IPS DF 6.9 (cell line): ENCODE measurements at regions not wholly inside any gene's neighbourhood (a gene's known extent, or its start where the extent isn't known, plus 50 kb on each side); places are given as distances from the start of the nearest gene placed in this dataset.
"Not testable (repeated sequence)": the region's sequence is repeated elsewhere in the genome, so short reads cannot be mapped to it uniquely, and the experiment has no call there.

Source experiments
- DNase-seq: peaks from one replicate; pipeline ENCODE4 v3.0.0-alpha.2; 2013; ENCODE audit warnings: low read depth, low spot score
- H3K27ac ChIP-seq: one replicate; pipeline ENCODE4 v1.5.1; 2013; ENCODE audit warnings: low read length, control low read depth
- H3K27me3 ChIP-seq: 2 replicates; pipeline ENCODE4 v1.6.1; 2013; ENCODE audit warnings: mild to moderate bottlenecking, low read length; ENCODE audit not compliant: control insufficient read depth, insufficient read depth
- H3K36me3 ChIP-seq: 2 replicates; pipeline ENCODE4 v1.6.1; 2013; ENCODE audit warnings: low read length; ENCODE audit not compliant: control insufficient read depth, insufficient read depth
- H3K4me1 ChIP-seq: 2 replicates; pipeline ENCODE4 v1.6.1; 2013; ENCODE audit warnings: low read length; ENCODE audit not compliant: control insufficient read depth, insufficient read depth
- H3K4me3 ChIP-seq: 2 replicates; pipeline ENCODE4 v1.5.1; 2013; ENCODE audit warnings: mild to moderate bottlenecking, low read length
- H3K9me3 ChIP-seq: 2 replicates; pipeline ENCODE4 v1.6.1; 2013; ENCODE audit warnings: low read length, inconsistent platforms; ENCODE audit not compliant: control insufficient read depth, insufficient read depth
- WGBS: extraction: QIAGEN DNeasy Blood & Tissue Kit; methylation state at CpG from one replicate; pipeline ENCODE4 v1.1.7; 2013; ENCODE audit warnings: mixed read lengths, missing lambda C conversion rate; ENCODE audit not compliant: insufficient read length, insufficient coverage; 5-methylcytosine and 5-hydroxymethylcytosine counted together

DNA sequence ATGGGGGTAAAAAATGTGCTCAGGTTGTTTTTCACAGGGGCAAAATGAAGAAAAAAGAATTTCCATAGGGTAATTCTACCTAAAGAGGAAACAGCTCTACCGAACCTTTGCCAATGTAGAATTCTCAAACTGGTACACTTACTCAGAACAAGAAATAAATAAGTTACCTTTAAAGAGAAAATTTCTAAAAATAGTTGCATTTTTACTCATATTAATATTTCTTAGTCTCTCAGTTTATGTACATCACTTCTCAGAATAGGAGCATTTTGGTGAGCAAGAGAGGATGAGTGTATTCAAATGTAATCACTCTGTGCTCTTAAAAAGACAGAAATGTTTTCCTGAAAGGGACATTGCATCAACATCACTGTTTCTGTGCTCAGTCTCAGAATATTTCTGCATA is 574.7 kb upstream of the SLC8A1 start:
- Histone ChIP-seq H3K27me3 (no peaks in the 10 kb centered on the region), H3K9me3 (no peaks in the 10 kb centered on the region), H3K36me3 (no peaks in the 10 kb centered on the region), H3K4me3 (no peak overlapping the region), H3K4me1 (no peaks in the 10 kb centered on the region), H3K27ac (no peak overlapping the region)
- WGBS: no CpG with 5 or more reads among the region's 1 CpG
- no peak for DNase-seq

DNA sequence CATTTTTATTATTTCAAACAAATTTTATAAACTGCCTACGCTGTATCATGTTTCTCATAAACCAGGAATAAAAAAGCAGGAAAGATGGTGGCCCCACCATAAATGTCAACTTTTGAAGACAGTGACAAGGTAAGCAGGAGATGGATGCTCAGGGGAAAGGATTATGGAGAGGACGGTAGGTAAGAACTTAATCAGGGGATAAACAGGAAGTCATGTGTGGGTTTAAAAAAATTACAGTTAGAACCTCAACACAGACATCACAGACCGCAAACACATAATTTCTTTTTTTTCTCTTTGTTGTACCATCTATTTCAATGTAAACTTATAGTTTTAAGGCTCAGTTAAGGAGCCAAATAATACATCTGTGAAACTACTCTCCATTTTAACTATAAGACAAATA is 575.2 kb upstream of the SLC8A1 start:
- Histone ChIP-seq H3K4me1 (no peaks in the 10 kb centered on the region), H3K4me3 (no peak overlapping the region), H3K27ac (no peak overlapping the region), H3K36me3 (no peaks in the 10 kb centered on the region), H3K9me3 (no peaks in the 10 kb centered on the region), H3K27me3 (no peaks in the 10 kb centered on the region)
- DNase-seq: no peak
- no CpG with 5 or more reads among the region's 3 CpGs for WGBS

DNA sequence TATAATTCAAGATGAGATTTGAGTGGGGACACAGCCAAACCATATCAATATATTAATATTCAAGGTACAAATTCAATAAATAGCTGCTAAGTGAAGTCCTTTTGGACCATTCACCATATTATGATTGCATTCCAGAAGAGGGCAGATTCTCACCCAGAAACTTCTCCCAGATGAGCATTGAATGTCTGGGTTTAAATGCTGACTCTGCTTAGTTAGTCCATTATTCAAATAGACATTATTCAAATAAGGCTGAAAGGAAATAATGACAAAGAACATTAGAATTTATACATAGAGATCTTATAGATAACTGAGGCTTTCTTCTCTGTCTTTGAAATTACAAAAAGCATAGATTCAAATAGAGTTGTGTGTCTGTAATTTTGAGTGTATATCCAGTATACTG is 579.4 kb upstream of the SLC8A1 start:
- Histone ChIP-seq H3K27me3 (no peaks in the 10 kb centered on the region), H3K9me3 (no peaks in the 10 kb centered on the region), H3K36me3 (no peaks in the 10 kb centered on the region), H3K4me1 (no peaks in the 10 kb centered on the region; the same call in 1 of the 2 replicates), H3K27ac (no peak overlapping the region), H3K4me3 (no peak overlapping the region)
- DNase-seq: no peak

DNA sequence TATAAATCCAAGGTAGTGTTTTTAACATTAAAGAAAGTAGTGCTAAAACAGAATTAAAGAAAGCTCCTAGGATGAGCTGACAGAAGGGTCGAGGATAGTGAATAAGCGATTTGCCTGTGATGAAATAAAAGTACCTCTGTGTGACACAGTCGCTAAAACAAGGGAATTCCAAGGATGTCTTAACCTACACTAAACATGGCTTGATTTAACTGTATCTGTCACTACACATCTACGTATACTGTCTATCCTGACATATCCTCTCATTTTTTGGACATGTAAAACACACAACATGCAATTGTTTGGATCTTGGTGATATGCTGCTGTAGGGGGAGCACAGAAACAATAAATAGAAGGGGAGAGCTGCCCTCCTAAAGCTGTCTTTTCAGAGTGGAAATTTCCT is 580.8 kb upstream of the SLC8A1 start:
- no peak overlapping the region for H3K27ac ChIP-seq
- H3K36me3 ChIP-seq: no peaks in the 10 kb centered on the region
- DNase-seq: no peak
- no CpG with 5 or more reads among the region's 4 CpGs for WGBS
- no peaks in the 10 kb centered on the region for H3K27me3 ChIP-seq
- no peaks in the 10 kb centered on the region for H3K9me3 ChIP-seq
- H3K4me1 ChIP-seq: no peaks in the 10 kb centered on the region; the same call in 1 of the 2 replicates
- H3K4me3 ChIP-seq: no peak overlapping the region

DNA sequence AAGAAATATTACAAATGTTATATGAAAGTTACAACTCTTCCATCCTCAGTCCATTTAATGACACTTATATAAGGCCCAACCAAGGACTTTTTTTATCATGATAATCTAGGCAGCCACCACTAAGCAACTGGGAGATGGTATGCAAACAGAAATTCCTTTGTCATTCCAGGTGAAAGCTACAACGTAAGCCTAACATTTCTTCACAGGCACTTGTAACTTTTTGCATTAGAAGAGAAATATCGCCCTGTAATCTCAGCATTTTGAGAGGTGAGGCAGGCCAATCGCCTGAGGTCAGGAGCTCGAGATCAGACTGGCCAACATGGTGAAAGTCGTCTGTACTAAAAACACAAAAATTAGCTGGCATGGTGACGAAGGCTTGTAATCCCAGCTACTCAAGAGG is 581.2 kb upstream of the SLC8A1 start:
- no CpG with 5 or more reads among the region's 6 CpGs for WGBS
- H3K36me3 ChIP-seq: no peaks in the 10 kb centered on the region
- no peaks in the 10 kb centered on the region; the same call in 1 of the 2 replicates for H3K4me1 ChIP-seq
- no peak overlapping the region for H3K27ac ChIP-seq
- DNase-seq: peak; percentile 11
- H3K9me3 ChIP-seq: no peaks in the 10 kb centered on the region
- no peaks in the 10 kb centered on the region for H3K27me3 ChIP-seq
- H3K4me3 ChIP-seq: no peak overlapping the region

DNA sequence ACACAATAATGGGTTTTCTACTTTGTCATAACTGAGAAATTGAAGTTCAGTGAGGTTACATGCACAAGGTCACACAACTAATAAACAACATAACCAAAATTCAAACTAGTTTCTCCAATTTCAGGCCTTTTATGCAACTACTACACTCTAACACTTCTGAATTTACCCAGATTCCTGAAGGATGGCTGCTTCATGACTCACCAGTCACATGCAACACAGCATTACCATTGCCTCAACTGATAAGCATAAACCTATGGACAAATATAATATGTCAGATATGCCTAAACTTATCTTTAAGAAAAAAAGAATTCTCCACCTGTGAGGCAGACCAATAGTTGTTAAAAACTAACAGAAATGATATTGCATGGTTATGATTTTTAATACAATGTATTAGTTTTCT is 586.5 kb upstream of the SLC8A1 start:
- no peaks in the 10 kb centered on the region for H3K27me3 ChIP-seq
- H3K27ac ChIP-seq: no peak overlapping the region
- H3K4me1 ChIP-seq: no peaks in the 10 kb centered on the region
- no peak for DNase-seq
- no peaks in the 10 kb centered on the region for H3K9me3 ChIP-seq
- no peak overlapping the region for H3K4me3 ChIP-seq
- no peaks in the 10 kb centered on the region for H3K36me3 ChIP-seq

DNA sequence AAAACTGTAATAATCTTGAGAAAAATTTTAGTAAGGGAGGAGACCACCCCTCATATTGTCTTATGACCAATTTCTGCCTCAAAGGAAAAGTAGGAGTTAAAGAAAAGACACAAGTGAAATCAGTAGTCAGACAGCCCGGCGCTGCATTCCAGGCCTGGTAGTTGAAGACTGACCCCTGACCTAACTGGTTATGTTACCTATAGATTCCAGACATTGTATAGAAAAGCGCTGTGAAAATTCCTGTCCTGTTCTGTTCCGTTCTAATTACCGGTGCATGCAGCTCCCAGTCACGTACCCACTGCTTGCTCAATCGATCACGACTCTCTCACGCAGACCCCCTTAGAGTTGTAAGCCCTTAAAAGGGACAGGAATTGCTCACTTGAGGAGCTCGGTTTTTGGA is 587.9 kb upstream of the SLC8A1 start:
- not testable (repeated sequence) for H3K9me3 ChIP-seq, DNase-seq, H3K27me3 ChIP-seq, H3K4me3 ChIP-seq, H3K4me1 ChIP-seq, H3K36me3 ChIP-seq, H3K27ac ChIP-seq
- no CpG with 5 or more reads among the region's 10 CpGs for WGBS

DNA sequence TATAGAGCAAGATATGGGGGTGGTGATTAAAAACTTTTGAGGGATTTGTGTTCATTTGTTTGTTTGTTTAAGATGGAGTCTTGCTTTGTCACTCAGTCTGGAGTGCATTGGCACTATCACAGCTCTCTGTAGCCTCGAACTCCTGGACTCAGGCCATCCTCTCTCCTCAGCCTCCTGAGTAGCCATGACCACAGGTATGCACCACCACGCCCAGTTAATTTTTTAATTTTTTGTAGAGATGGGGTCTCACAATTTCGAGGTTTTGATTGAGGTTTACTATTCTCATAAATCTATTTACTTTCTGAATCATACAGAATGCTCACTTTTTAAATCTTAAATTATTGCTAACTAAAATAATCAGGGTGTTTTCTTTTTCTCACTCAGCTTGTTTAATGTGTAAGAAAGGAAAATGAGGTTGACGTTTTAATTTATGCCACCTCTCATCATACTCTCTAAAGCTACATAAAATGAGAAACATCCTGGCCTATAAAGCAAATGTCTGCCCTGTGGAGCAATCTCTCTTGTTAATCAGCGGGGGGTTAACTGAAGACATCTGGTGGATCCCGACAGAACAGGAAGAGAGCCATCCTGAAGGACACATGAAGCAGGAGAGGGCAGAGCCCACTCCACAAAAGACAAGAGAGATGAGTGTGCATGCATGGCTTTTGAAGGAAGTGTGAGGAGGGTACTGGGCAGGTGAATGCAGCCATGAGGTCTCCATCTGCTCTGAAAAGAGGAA is 589.1 kb upstream of the SLC8A1 start:
- H3K27ac ChIP-seq: no peak overlapping the region
- H3K4me3 ChIP-seq: no peak overlapping the region
- H3K4me1 ChIP-seq: no peaks in the 10 kb centered on the region
- H3K36me3 ChIP-seq: no peaks in the 10 kb centered on the region
- H3K9me3 ChIP-seq: no peaks in the 10 kb centered on the region
- no peak for DNase-seq
- no CpG with 5 or more reads among the region's 6 CpGs for whole genome bisulfite sequencing
- no peaks in the 10 kb centered on the region for H3K27me3 ChIP-seq

DNA sequence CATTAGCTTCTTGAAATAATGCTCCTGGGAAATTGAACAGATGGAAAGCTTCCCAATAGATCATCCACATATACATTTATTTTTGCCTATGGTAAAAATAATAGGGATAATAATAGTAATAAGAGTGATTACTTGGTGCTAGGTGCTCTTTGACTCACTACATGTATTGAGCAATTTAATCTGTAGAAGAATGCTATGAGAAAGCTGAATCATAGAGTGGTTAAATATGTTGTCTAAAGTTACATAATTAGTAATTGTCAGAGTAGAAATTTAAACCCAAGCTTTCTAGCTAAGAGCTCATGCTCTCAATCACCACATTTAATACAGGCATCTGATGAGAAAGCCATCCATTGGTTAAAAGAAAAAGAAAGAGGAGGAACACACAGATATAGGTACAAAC is 590.5 kb upstream of the SLC8A1 start:
- no peak for DNase-seq
- no peak overlapping the region for H3K4me3 ChIP-seq

DNA sequence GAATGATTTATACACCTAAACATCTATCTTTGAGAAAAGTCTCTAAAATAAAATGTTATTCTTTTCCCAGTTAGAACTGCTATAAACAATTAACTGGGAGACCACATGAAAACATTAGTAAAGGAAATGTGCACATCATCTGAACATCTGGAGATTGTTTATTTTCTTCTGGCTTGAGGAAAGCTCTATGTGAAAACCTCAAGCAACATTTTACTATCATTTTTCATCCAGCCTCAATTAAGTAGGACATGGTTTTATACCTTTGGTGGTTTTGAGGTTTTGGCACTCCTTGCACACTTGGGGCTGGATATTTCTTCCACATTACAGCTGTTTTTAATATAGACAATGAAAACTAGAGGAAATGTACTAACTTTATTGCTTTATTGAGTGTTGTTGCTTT is 609.5 kb upstream of the SLC8A1 start:
- no peak for DNase-seq
- Histone ChIP-seq H3K27me3 (no peaks in the 10 kb centered on the region), H3K4me3 (no peak overlapping the region), H3K9me3 (no peaks in the 10 kb centered on the region), H3K27ac (no peak overlapping the region), H3K4me1 (no peaks in the 10 kb centered on the region), H3K36me3 (no peaks in the 10 kb centered on the region)

More for the DNA sequence above, 590.5 kb upstream of the SLC8A1 start:
- Histone ChIP-seq H3K27ac (no peak overlapping the region), H3K27me3 (no peaks in the 10 kb centered on the region), H3K36me3 (no peaks in the 10 kb centered on the region), H3K4me1 (no peaks in the 10 kb centered on the region), H3K9me3 (no peaks in the 10 kb centered on the region)

DNA sequence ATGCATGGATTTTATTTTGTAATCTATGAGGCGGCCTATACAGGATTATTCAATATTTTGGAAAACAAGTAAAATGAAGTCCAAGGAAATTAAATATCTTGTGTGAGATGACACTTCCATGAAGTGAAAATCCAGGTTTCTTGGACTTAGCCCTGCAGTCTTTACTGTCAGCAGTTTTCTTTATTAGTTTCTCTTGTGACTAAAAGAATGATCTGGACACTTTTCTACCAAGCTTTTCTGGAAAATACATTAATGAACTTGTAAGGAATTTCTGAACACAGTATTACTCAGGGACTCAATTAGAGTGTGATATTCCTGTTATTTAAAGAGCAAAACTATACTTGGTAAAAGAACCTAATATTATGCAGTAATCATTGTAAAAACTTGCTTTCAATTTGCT is 610.4 kb upstream of the SLC8A1 start:
- H3K27me3 ChIP-seq: no peaks in the 10 kb centered on the region
- H3K36me3 ChIP-seq: no peaks in the 10 kb centered on the region
- no peak overlapping the region for H3K27ac ChIP-seq
- WGBS: no CpG with 5 or more reads among the region's 1 CpG
- no peak overlapping the region for H3K4me3 ChIP-seq
- no peaks in the 10 kb centered on the region for H3K9me3 ChIP-seq
- no peak for DNase-seq
- no peaks in the 10 kb centered on the region for H3K4me1 ChIP-seq
